ENCODE measurements at regions not wholly inside any gene's neighbourhood (a gene's known extent, or its start where the extent isn't known, plus 50 kb on each side); places are given as distances from the start of the nearest gene placed in this dataset.

- TF ChIP-seq POLR2A (IDR thresholded peaks at IDR 0.05) (no peak), CTCF (IDR thresholded peaks at IDR 0.05) (no peak)
Measured at GRCh38 chr3:16124636-16125035, 49.8 kb upstream of the GALNT15 start.
